ENCODE measurements at regions not wholly inside any gene's neighbourhood (a gene's known extent, or its start where the extent isn't known, plus 50 kb on each side); places are given as distances from the start of the nearest gene placed in this dataset.

DNA sequence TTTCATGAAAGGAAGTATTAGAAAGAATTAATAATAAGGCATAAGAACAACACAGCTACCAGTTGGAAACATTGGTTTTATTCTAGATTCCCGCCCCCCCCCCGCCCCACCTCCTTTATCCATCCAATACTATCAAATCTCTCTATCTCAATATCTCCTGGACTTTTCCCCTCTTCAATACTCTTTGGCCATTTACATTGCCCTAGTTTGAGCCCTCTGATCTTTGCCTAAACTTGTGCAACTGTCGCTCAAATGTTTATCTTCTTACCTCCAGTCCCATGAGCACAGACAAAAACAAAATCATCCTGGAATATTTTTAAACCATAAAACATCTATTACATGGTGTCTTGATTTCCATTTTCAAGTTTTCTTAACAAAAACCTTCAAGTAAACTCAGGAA lies 488.2 kb downstream of the KLHL13 start:
- H3K27ac ChIP-seq (ENCODE audit: extremely low read depth, low read depth, low read length) = no peak overlapping the region
- H3K79me2 ChIP-seq (ENCODE audit: control insufficient read depth, insufficient read depth, low read length) = no peaks in the 10 kb centered on the region
- ATAC-seq (no peak), FAIRE-seq (no peak), DNase-seq (ENCODE audit: extremely low read depth in 1 of 4, low spot score in 3 of 4) (no peak)
- H3K9me1 ChIP-seq (ENCODE audit: control insufficient read depth, insufficient read depth, low read length) = no peaks in the 10 kb centered on the region
- CTCF ChIA-PET (ENCODE audit: low intra/inter-chr PET ratio) = no interaction called here
- no peaks in the 10 kb centered on the region for H3K36me3 ChIP-seq (ENCODE audit: control insufficient read depth, insufficient read depth, low read length)
- POLR2A ChIA-PET = no interaction called here
- 0% methylated on average over 3 of the region's 3 CpGs for WGBS (ENCODE audit: insufficient coverage, low coverage, missing lambda C conversion rate)
- no peaks in the 10 kb centered on the region for H3K4me1 ChIP-seq (replicated peaks in 1 of 2; ENCODE audit: control insufficient read depth in 2 of 2, insufficient read depth in 2 of 2, low read length in 2 of 2)
- no peak overlapping the region for H3K9ac ChIP-seq (ENCODE audit: insufficient read depth in 1 of 2, low read depth in 2 of 2, low read length in 2 of 2)
- H3K27me3 ChIP-seq (ENCODE audit: control insufficient read depth in 2 of 2, insufficient read depth in 2 of 2, low read length in 2 of 2) = no peaks in the 10 kb centered on the region
- no peak overlapping the region for H3K4me2 ChIP-seq (ENCODE audit: insufficient read depth, low read length)
- H3K4me3 ChIP-seq = no peak overlapping the region
- no peaks in the 10 kb centered on the region for H4K20me1 ChIP-seq (replicated peaks; ENCODE audit: control insufficient read depth, insufficient read depth, low read length)
- intact Hi-C loops (cut with micrococcal nuclease) (no loop called here), in situ Hi-C loops (cut with MboI) (no loop called here)
- H2AFZ ChIP-seq (ENCODE audit: low read depth, low read length) = no peak overlapping the region
- BruUV-seq (replicated peaks) = no TSS peak
- no peaks in the 10 kb centered on the region for H3K9me3 ChIP-seq (replicated peaks; ENCODE audit: control insufficient read depth, insufficient read depth, low read depth, low read length)
- TF ChIP-seq, protein P1, sequence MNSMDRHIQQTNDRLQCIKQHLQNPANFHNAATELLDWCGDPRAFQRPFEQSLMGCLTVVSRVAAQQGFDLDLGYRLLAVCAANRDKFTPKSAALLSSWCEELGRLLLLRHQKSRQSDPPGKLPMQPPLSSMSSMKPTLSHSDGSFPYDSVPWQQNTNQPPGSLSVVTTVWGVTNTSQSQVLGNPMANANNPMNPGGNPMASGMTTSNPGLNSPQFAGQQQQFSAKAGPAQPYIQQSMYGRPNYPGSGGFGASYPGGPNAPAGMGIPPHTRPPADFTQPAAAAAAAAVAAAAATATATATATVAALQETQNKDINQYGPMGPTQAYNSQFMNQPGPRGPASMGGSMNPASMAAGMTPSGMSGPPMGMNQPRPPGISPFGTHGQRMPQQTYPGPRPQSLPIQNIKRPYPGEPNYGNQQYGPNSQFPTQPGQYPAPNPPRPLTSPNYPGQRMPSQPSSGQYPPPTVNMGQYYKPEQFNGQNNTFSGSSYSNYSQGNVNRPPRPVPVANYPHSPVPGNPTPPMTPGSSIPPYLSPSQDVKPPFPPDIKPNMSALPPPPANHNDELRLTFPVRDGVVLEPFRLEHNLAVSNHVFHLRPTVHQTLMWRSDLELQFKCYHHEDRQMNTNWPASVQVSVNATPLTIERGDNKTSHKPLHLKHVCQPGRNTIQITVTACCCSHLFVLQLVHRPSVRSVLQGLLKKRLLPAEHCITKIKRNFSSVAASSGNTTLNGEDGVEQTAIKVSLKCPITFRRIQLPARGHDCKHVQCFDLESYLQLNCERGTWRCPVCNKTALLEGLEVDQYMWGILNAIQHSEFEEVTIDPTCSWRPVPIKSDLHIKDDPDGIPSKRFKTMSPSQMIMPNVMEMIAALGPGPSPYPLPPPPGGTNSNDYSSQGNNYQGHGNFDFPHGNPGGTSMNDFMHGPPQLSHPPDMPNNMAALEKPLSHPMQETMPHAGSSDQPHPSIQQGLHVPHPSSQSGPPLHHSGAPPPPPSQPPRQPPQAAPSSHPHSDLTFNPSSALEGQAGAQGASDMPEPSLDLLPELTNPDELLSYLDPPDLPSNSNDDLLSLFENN (IDR thresholded peaks at IDR 0.05; ENCODE audit: low read depth in 2 of 2, low read length in 2 of 2) = no peak
- TF ChIP-seq, protein P2, sequence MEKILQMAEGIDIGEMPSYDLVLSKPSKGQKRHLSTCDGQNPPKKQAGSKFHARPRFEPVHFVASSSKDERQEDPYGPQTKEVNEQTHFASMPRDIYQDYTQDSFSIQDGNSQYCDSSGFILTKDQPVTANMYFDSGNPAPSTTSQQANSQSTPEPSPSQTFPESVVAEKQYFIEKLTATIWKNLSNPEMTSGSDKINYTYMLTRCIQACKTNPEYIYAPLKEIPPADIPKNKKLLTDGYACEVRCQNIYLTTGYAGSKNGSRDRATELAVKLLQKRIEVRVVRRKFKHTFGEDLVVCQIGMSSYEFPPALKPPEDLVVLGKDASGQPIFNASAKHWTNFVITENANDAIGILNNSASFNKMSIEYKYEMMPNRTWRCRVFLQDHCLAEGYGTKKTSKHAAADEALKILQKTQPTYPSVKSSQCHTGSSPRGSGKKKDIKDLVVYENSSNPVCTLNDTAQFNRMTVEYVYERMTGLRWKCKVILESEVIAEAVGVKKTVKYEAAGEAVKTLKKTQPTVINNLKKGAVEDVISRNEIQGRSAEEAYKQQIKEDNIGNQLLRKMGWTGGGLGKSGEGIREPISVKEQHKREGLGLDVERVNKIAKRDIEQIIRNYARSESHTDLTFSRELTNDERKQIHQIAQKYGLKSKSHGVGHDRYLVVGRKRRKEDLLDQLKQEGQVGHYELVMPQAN (IDR thresholded peaks at IDR 0.05; ENCODE audit: borderline replicate concordance) = no peak
- TF ChIP-seq, protein P3, sequence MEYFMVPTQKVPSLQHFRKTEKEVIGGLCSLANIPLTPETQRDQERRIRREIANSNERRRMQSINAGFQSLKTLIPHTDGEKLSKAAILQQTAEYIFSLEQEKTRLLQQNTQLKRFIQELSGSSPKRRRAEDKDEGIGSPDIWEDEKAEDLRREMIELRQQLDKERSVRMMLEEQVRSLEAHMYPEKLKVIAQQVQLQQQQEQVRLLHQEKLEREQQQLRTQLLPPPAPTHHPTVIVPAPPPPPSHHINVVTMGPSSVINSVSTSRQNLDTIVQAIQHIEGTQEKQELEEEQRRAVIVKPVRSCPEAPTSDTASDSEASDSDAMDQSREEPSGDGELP (CRISPR knock-in tag; IDR thresholded peaks at IDR 0.05; ENCODE audit: borderline replicate concordance) = no peak
- TF ChIP-seq HIVEP1 (CRISPR knock-in tag; IDR thresholded peaks at IDR 0.05) = no peak
- TF ChIP-seq GATA2 (CRISPR knock-in tag; IDR thresholded peaks at IDR 0.05) = no peak
- TF ChIP-seq ARID2 (IDR thresholded peaks at IDR 0.05) = no peak
- no peak for TF ChIP-seq TCF7L2 (IDR thresholded peaks at IDR 0.05; ENCODE audit: low read depth, low read length)
- no peak for TF ChIP-seq ZNF696 (CRISPR knock-in tag; conservative IDR thresholded peaks at IDR 0.05)
- TF ChIP-seq, protein P4, sequence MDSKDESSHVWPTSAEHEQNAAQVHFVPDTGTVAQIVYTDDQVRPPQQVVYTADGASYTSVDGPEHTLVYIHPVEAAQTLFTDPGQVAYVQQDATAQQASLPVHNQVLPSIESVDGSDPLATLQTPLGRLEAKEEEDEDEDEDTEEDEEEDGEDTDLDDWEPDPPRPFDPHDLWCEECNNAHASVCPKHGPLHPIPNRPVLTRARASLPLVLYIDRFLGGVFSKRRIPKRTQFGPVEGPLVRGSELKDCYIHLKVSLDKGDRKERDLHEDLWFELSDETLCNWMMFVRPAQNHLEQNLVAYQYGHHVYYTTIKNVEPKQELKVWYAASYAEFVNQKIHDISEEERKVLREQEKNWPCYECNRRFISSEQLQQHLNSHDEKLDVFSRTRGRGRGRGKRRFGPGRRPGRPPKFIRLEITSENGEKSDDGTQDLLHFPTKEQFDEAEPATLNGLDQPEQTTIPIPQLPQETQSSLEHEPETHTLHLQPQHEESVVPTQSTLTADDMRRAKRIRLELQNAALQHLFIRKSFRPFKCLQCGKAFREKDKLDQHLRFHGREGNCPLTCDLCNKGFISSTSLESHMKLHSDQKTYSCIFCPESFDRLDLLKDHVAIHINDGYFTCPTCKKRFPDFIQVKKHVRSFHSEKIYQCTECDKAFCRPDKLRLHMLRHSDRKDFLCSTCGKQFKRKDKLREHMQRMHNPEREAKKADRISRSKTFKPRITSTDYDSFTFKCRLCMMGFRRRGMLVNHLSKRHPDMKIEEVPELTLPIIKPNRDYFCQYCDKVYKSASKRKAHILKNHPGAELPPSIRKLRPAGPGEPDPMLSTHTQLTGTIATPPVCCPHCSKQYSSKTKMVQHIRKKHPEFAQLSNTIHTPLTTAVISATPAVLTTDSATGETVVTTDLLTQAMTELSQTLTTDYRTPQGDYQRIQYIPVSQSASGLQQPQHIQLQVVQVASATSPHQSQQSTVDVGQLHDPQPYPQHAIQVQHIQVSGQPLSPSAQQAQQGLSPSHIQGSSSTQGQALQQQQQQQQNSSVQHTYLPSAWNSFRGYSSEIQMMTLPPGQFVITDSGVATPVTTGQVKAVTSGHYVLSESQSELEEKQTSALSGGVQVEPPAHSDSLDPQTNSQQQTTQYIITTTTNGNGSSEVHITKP (IDR thresholded peaks at IDR 0.05; ENCODE audit: partially characterized antibody) = no peak
- TF ChIP-seq NCOA6 (IDR thresholded peaks at IDR 0.05) = no peak
- TF ChIP-seq SRSF3 (IDR thresholded peaks at IDR 0.05; ENCODE audit: insufficient read depth, low read length) = no peak
- TF ChIP-seq, protein P5, sequence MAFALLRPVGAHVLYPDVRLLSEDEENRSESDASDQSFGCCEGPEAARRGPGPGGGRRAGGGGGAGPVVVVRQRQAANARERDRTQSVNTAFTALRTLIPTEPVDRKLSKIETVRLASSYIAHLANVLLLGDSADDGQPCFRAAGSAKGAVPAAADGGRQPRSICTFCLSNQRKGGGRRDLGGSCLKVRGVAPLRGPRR (CRISPR knock-in tag; IDR thresholded peaks at IDR 0.05) = no peak
- TF ChIP-seq ZNF444 (CRISPR knock-in tag; IDR thresholded peaks at IDR 0.05) = no peak
